Adrenal gland (tissue), 9 donors: ENCODE measurements at regions not wholly inside any gene's neighbourhood (a gene's known extent, or its start where the extent isn't known, plus 50 kb on each side); places are given as distances from the start of the nearest gene placed in this dataset.

Experiments
- DNase-seq, 7 donors: peaks; one replicate each; pipeline ENCODE4 v3.0.0-alpha.2; 2019 to 2020
- H3K27ac ChIP-seq, 5 donors: fragments of 200-600 bp; sonication (generic) in 4 of 5; 1 replicate in 3 of 5; 2 replicates in 2 of 5; pipeline versions ENCODE4 v1.5.1 to v1.8.0; 2016 to 2020; ENCODE audit warnings: mild to moderate bottlenecking in 1 of 5
- H3K27me3 ChIP-seq: fragments of 200-600 bp; 2 replicates; pipeline ENCODE4 v1.8.0; 2021
- H3K36me3 ChIP-seq, 2 donors: fragments of 200-600 bp; replicated peaks in 1 of 2; 1 replicate in 1 of 2; 2 replicates in 1 of 2; pipeline versions ENCODE4 v1.5.1 to v1.8.0; 2018 to 2022
- H3K4me1 ChIP-seq, 2 donors: fragments of 200-600 bp; replicated peaks in 1 of 2; 1 replicate in 1 of 2; 2 replicates in 1 of 2; pipeline versions ENCODE4 v1.5.1 to v1.8.0; 2018 to 2021
- H3K4me3 ChIP-seq, 4 donors: fragments of 200-600 bp; sonication (generic) in 3 of 4; one replicate each; pipeline ENCODE4 v1.5.1; 2016 to 2018
- H3K9me3 ChIP-seq, 3 donors: fragments of 200-600 bp; sonication (generic) in 1 of 3; replicated peaks in 1 of 3; 1 replicate in 2 of 3; 2 replicates in 1 of 3; pipeline versions ENCODE4 v1.5.1 to v1.8.0; 2016 to 2021
- CTCF ChIP-seq, 6 experiments: fragments of 450-650 bp in 4 of 6; fragments of 200-600 bp in 2 of 6; sonication (generic) in 1 of 6; IDR thresholded peaks; 1 replicate in 5 of 6; 2 replicates in 1 of 6; pipeline versions ENCODE4 v1.5.1 to v1.8.0; 2016 to 2021; ENCODE audit warnings: antibody characterized with exemption in 6 of 6, mild to moderate bottlenecking in 2 of 6, moderate library complexity in 1 of 6
- POLR2A ChIP-seq, 2 donors: fragments of 450-650 bp; IDR thresholded peaks; one replicate each; pipeline ENCODE4 v1.6.1; 2017; ENCODE audit warnings: antibody characterized with exemption in 2 of 2, mild to moderate bottlenecking in 2 of 2, moderate library complexity in 1 of 2
- WGBS, 4 donors: extraction: QIAGEN DNeasy Blood & Tissue Kit in 2 of 4; methylation state at CpG; one replicate each; pipeline versions ENCODE4 v1.1.5 to v1.1.7; 2013 to 2017; 5-methylcytosine and 5-hydroxymethylcytosine counted together
- intact Hi-C, 2 donors: fragments of 100-400 bp; cut with DNase I; formaldehyde crosslinking; loops; one replicate each; pipeline versions ENCODE4 v1.14.1 to v1.15.0; 2022 to 2023
- donor health status: healthy with polysubstance abuse.
- donor health status: Bipolar disorder and iron deficiency.
- donor health status: DM: yes; HTN: yes; CAD: no.
- donor health status: DM: no; HTN: no; CAD: no.
- donor health status: DM: no; HTN: no; CAD: no.

GRCh38 chr5:29642601-29643000 lies 1550.9 kb upstream of the CDH6 start:
- Histone ChIP-seq H3K36me3 (no peaks in the 10 kb centered on the region), H3K27ac (no peak overlapping the region), H3K9me3 (no peaks in the 10 kb centered on the region), H3K4me3 (no peak overlapping the region), H3K4me1 (no peaks in the 10 kb centered on the region), H3K27me3 (no peaks in the 10 kb centered on the region)
- TF ChIP-seq CTCF (IDR thresholded peaks at IDR 0.05) (no peak), POLR2A (IDR thresholded peaks at IDR 0.05) (no peak)
- no peak for DNase-seq
- intact Hi-C loops, result no loop called here

- Histone ChIP-seq H3K9me3 (no peaks in the 10 kb centered on the region), H3K27ac (no peak overlapping the region), H3K36me3 (no peaks in the 10 kb centered on the region), H3K4me1 (no peaks in the 10 kb centered on the region), H3K4me3 (no peak overlapping the region), H3K27me3 (no peaks in the 10 kb centered on the region)
- no peak for TF ChIP-seq POLR2A (IDR thresholded peaks at IDR 0.05)
- TF ChIP-seq CTCF (IDR thresholded peaks at IDR 0.05), result no peak
- WGBS, 4 donors, result 60 to 73% (median 62%) methylated on average over 2 of the region's 2 CpGs
- intact Hi-C loops, result no loop called here
- no peak for DNase-seq
Observed at GRCh38 chr5:29614206-29614605, 1579.3 kb upstream of the CDH6 start.

- no peak overlapping the region for H3K27ac ChIP-seq
- no peaks in the 10 kb centered on the region for H3K27me3 ChIP-seq
- H3K4me1 ChIP-seq, result no peaks in the 10 kb centered on the region
- TF ChIP-seq CTCF (IDR thresholded peaks at IDR 0.05) (no peak), POLR2A (IDR thresholded peaks at IDR 0.05) (no peak)
- no peaks in the 10 kb centered on the region for H3K9me3 ChIP-seq
- intact Hi-C loops, result no loop called here
- no peaks in the 10 kb centered on the region for H3K36me3 ChIP-seq
- no peak overlapping the region for H3K4me3 ChIP-seq
- DNase-seq, result no peak
Observed at GRCh38 chr5:29588236-29588635, 1605.2 kb upstream of the CDH6 start.

- intact Hi-C loops, result no loop called here
- H3K27ac ChIP-seq, result no peak overlapping the region
- TF ChIP-seq CTCF (IDR thresholded peaks at IDR 0.05) (no peak), POLR2A (IDR thresholded peaks at IDR 0.05) (no peak)
- H3K27me3 ChIP-seq, result no peaks in the 10 kb centered on the region
- no peaks in the 10 kb centered on the region for H3K4me1 ChIP-seq
- H3K9me3 ChIP-seq, result no peaks in the 10 kb centered on the region
- DNase-seq, result no peak
- no peak overlapping the region for H3K4me3 ChIP-seq
- H3K36me3 ChIP-seq, result no peaks in the 10 kb centered on the region
- WGBS, 4 donors, result 68 to 86% (median 77%) methylated on average over 2 of the region's 2 CpGs
Observed at GRCh38 chr5:29587832-29588231, 1605.7 kb upstream of the CDH6 start.
